Thymus (tissue), 11 donors: ENCODE measurements at regions not wholly inside any gene's neighbourhood (a gene's known extent, or its start where the extent isn't known, plus 50 kb on each side); places are given as distances from the start of the nearest gene placed in this dataset.
"Not testable (repeated sequence)": the region's sequence is repeated elsewhere in the genome, so short reads cannot be mapped to it uniquely, and the experiment has no call there.

Source experiments
- DNase-seq, 9 donors: peaks; one replicate each; pipeline ENCODE4 v3.0.0-alpha.2; 2013; ENCODE audit warnings: low spot score in 9 of 9, low read depth in 6 of 9, missing footprints in 1 of 9
- H3K27ac ChIP-seq, 2 donors: one replicate each; pipeline ENCODE4 v1.5.1; 2013; ENCODE audit warnings: control low read depth in 1 of 2, low read depth in 1 of 2, low read length in 1 of 2, mild to moderate bottlenecking in 1 of 2, moderate library complexity in 1 of 2
- H3K27me3 ChIP-seq, 2 donors: one replicate each; pipeline ENCODE4 v1.5.1; 2013; ENCODE audit warnings: low read length in 1 of 2; ENCODE audit not compliant: control insufficient read depth in 2 of 2, insufficient read depth in 1 of 2
- H3K36me3 ChIP-seq, 2 donors: one replicate each; pipeline ENCODE4 v1.5.1; 2013; ENCODE audit warnings: low read length in 1 of 2, mild to moderate bottlenecking in 1 of 2, moderate library complexity in 1 of 2; ENCODE audit not compliant: control insufficient read depth in 2 of 2, insufficient read depth in 2 of 2
- H3K4me1 ChIP-seq, 2 donors: one replicate each; pipeline ENCODE4 v1.5.1; 2013; ENCODE audit warnings: low read length in 2 of 2; ENCODE audit not compliant: control insufficient read depth in 2 of 2, insufficient read depth in 2 of 2
- H3K4me3 ChIP-seq, 2 donors: one replicate each; pipeline ENCODE4 v1.5.1; 2013; ENCODE audit warnings: low read length in 2 of 2, control low read depth in 1 of 2, mild to moderate bottlenecking in 1 of 2
- H3K9me3 ChIP-seq, 2 donors: one replicate each; pipeline ENCODE4 v1.5.1; 2013; ENCODE audit warnings: low read length in 1 of 2, mild to moderate bottlenecking in 1 of 2; ENCODE audit not compliant: control insufficient read depth in 2 of 2, insufficient read depth in 1 of 2
- WGBS: extraction: QIAGEN DNeasy Blood & Tissue Kit; methylation state at CpG from one replicate; pipeline ENCODE4 v1.1.7; 2013; 5-methylcytosine and 5-hydroxymethylcytosine counted together
- donor health status: healthy.

DNA sequence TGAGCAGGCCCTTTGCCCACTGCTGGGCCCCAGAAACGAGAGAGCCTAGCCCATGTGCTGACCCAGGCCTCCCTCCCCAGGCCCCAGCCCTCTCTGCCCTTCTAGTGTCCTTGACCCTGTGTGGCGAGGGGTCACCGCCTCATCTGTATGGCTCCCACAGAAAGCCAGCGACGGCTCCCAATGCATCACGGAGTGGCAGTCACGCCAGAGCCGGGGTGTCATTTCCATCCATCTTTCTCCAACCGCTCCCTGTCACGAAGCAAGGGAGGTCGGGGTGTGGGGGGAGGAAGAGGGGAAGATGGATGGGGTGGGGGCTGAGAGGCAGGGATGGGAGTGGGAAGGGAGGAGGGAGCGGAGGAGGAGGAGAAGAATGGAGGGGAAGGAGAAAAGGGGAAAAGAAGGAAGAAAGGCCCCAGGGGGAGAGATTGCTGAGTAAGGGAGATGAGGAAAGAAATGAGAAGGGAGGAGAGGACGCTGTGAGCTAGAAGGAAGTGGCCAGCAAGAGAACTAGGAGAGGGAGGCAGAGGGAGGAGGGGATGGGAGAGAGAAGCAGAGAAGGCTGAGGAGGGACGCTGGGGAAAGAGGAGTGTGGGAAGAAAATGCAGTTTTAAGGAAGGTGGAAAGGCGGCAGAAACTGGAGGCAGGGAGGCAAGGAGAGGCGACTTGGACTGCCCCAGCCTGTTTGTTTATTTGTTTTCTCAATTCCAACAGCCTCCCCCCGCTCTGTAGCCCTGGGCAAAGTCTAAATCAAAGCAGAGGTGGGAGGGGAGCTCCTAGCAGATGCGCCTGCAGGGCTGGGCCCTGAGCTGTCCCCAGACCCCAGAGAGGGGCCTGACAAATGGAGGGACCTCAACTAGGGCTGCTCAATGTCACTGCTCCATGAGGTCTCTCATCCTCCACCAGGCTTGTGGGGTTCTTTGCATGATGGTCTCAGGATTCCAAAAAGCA is 75.5 kb upstream of the LHX5 start:
- no peaks in the 10 kb centered on the region for H3K9me3 ChIP-seq
- no peaks in the 10 kb centered on the region for H3K4me1 ChIP-seq
- no peak overlapping the region for H3K27ac ChIP-seq
- no peaks in the 10 kb centered on the region for H3K36me3 ChIP-seq
- no peak overlapping the region for H3K4me3 ChIP-seq
- no peak for DNase-seq
- WGBS: 28% methylated on average over 18 of the region's 18 CpGs
- H3K27me3 ChIP-seq: peaks cover 0 to 6% of the 10 kb centered on the region in 2 donors

DNA sequence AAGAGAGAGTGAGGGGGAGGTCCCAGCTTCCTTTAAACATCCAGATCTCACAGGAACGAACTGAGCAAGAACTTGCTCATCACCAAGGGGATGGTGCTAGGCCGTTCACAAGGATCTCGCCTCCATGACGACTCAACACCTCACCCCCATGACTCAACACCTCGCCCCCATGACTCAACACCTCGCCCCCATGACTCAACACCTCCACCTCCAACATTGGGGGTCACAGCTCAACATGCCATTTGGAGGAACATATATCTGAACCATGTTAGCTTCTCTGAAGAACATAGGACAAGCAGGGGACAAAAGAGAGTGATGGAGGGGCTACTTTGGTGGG is 66.0 kb upstream of the LHX5 start:
- Histone ChIP-seq H3K27ac (no peak overlapping the region), H3K36me3 (no peaks in the 10 kb centered on the region), H3K9me3 (no peaks in the 10 kb centered on the region), H3K27me3 (peaks cover 0 to 3% of the 10 kb centered on the region in 2 donors), H3K4me3 (no peak overlapping the region), H3K4me1 (no peaks in the 10 kb centered on the region)
- no peak for DNase-seq
- WGBS: 66% methylated on average over 6 of the region's 6 CpGs

DNA sequence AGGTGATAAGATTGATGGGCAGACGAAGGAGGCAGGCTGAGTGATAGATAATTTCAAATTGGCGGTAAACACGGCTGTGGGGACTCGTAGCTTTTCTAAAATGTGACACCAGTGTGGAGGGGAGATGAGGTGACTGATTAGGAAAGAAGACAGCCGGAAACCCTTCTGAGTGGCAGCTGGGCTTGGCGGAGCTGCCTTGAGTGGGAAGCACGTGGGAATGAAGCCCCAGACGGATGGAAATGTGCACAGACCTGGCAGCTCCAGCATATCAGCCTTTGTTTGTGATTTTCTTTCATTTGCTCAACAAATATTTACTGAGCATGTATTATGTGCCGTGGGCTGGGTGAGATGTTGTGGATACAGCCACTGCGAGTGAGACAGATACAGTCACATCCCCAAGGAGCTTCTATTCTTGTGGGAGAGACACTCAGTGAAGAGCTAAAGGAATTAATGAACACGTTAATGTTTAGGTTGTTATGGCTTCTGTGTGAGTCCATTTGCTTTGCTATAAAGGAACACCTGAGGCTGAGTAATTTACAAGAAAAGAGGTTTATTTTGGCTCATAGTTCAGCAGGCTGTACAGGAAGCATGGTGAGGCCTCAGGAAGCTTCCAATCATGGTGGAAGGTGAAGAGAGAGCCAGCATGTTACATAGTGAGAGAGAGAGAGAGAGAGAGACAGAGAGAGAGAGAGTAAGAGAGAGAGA is 65.5 kb upstream of the LHX5 start:
- H3K4me3 ChIP-seq: no peak overlapping the region
- no peak overlapping the region for H3K27ac ChIP-seq

DNA sequence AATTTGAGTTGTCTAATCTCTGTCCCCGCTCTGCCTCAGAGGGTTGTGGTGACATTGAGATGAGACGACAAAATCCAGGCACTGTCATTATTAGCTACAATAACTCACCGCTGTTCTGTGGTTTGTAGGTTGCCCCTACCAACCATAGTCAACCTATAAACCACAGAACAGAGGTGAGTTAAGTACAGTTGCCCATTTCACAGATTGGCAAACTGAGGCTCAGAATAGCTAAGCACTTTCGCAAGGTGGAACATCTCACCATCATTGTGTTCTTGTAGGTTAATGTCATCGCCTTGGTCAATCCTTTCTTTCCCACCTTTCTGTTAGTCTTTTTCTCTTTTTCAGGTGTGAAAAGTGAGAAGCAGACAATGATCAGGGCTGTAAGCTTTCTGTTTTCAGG is 63.4 kb upstream of the LHX5 start:
- H3K9me3 ChIP-seq: no peaks in the 10 kb centered on the region
- DNase-seq: no peak
- no peak overlapping the region for H3K4me3 ChIP-seq
- no peak overlapping the region for H3K27ac ChIP-seq
- H3K27me3 ChIP-seq: peaks cover 0 to 3% of the 10 kb centered on the region in 2 donors
- no peaks in the 10 kb centered on the region for H3K36me3 ChIP-seq
- 95% methylated on average over 5 of the region's 5 CpGs for WGBS
- H3K4me1 ChIP-seq: no peaks in the 10 kb centered on the region

More for the DNA sequence above, 65.5 kb upstream of the LHX5 start:
- 77% methylated on average over 11 of the region's 11 CpGs for WGBS
- Histone ChIP-seq H3K4me1 (no peaks in the 10 kb centered on the region), H3K27me3 (peaks cover 0 to 3% of the 10 kb centered on the region in 2 donors), H3K9me3 (no peaks in the 10 kb centered on the region), H3K36me3 (no peaks in the 10 kb centered on the region)
- no peak for DNase-seq

DNA sequence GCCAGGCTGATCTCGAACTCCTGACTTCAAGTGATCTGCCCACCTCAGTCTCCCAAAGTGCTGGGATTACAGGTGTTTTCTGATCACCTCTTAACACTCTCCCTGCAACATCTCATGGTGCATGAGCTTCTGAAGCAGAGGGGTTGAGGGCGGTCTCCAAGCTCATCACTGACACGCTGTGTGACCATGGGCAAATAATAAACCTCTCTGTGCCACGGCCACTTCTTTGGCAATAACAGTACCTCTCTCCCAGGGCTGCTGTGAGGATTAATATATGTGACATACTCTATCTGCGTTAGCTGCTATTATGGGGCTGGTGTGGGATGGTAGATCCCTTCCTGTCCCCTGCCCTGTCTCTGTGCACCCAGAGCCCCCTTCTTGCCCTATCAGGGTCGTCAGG is 62.9 kb upstream of the LHX5 start:
- Histone ChIP-seq H3K27ac (no peak overlapping the region), H3K27me3 (peaks cover 0 to 3% of the 10 kb centered on the region in 2 donors), H3K36me3 (no peaks in the 10 kb centered on the region), H3K4me1 (no peaks in the 10 kb centered on the region), H3K4me3 (no peak overlapping the region), H3K9me3 (no peaks in the 10 kb centered on the region)
- no peak for DNase-seq
- 89% methylated on average over 6 of the region's 6 CpGs for WGBS

DNA sequence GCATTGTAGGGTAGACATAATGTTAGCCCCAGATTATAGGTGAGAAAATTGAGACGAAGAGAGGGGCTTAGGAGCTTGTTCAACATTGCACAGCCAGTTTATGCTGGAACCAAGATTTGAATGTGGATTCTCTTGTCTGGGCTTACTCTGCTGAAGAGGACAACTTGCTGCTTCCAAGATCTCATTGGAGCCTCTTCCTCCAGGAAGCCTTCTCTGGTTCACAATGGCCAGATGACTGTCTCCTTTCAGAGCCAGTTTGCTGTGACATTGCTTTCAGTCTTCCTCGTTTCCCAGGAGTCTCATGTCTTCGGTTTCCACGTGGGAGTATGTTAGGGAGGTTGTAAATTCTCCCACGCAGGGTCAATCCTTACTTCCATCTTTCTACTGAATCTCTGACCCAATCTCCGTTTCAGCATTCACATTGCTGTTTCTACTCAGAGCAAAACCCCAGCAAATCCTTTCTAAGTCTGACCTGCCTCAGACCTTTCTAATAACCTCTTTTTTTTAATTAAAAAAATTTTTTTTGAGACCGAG is 62.2 kb upstream of the LHX5 start:
- H3K27me3 ChIP-seq: peaks cover 0 to 3% of the 10 kb centered on the region in 2 donors
- H3K36me3 ChIP-seq: no peaks in the 10 kb centered on the region

DNA sequence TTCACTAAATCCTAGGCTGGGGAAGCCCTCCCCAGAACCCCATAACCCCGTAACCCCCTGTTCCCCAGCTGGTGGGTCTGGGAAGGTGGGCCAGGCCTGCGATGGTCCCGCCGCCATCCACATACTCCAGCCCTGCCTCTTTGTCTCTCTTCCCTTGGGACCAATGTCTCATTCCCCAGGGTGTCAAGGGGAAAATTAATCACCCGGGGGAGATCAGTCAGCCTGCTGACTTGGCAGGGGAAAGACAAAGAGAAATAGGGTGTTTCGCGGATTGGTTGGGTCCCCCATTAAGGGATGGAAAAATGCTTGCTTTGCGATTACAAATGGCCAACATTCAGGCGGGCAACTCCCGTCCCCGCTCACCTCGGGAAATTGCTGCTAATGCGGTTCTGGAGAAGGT is 60.6 kb upstream of the LHX5 start:
- H3K4me1 ChIP-seq: no peaks in the 10 kb centered on the region
- no peak for DNase-seq
- no peak overlapping the region for H3K4me3 ChIP-seq
- WGBS: 87% methylated on average over 13 of the region's 13 CpGs
- no peaks in the 10 kb centered on the region for H3K36me3 ChIP-seq
- H3K9me3 ChIP-seq: no peaks in the 10 kb centered on the region
- H3K27ac ChIP-seq: no peak overlapping the region
- H3K27me3 ChIP-seq: peaks cover 0 to 5% of the 10 kb centered on the region in 2 donors

More for the DNA sequence above, 62.2 kb upstream of the LHX5 start:
- H3K9me3 ChIP-seq: no peaks in the 10 kb centered on the region
- no peak for DNase-seq
- no peak overlapping the region for H3K4me3 ChIP-seq
- no peaks in the 10 kb centered on the region for H3K4me1 ChIP-seq
- 76% methylated on average over 7 of the region's 7 CpGs for WGBS
- H3K27ac ChIP-seq: no peak overlapping the region

DNA sequence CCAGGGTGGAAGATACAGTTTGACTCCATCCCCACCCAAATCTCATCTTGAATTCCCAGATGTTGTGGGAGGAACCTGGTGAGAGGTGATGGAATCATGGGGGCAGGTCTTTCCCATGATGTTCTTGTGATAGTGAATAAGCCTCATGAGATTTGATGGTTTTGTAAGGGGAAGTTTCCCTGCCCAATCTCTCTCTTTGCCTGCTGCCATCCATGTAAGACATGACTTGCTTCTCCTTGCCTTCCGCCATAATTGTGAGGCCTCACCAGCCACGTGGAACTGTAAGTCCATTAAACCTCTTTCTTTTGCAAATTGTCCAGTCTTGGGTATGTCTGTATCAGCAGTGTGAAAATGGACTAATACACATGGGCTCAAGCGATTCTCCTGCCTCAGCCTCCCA is 59.4 kb upstream of the LHX5 start:
- 90% methylated on average over 3 of the region's 3 CpGs for WGBS
- not testable (repeated sequence) for H3K4me1 ChIP-seq, H3K36me3 ChIP-seq, H3K27me3 ChIP-seq, DNase-seq, H3K4me3 ChIP-seq, H3K9me3 ChIP-seq, H3K27ac ChIP-seq

DNA sequence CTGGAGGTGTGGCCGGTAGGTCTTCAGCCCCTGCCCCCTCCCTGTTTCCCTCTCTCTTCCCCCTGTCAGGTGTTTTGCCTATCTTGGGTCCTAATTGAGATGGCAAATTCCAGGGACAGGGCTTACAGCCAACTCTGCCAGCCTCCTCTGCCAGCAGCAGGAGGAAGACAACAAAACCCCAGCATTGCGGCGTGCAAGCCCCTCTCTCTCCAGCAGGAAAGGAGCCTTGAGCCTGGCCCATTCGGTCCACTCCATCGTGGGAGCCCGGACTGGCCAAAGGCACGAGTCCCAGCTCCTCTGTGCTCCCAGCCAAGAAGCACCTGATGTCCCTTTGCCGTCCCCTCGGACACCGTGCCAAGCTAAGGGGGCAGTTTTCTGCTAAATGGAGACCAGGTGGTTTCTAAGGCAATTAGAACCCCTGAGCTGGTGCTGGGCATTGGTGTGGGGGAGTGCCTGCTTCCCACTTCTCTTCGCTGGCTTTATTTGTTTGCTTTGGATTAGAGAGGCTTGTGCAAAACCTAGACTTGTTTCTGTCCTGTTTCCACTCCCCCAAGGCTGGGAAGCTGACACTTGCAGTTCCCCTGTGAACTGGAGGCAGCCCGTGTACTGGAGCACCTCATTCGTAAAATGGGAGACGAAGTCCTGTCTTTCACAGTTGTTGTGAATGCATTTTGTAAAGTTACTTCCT is 57.1 kb upstream of the LHX5 start:
- no peak for DNase-seq
- H3K36me3 ChIP-seq: no peaks in the 10 kb centered on the region
- 49% methylated on average over 14 of the region's 14 CpGs for WGBS
- no peak overlapping the region for H3K4me3 ChIP-seq
- H3K4me1 ChIP-seq: no peaks in the 10 kb centered on the region
- peaks cover 0 to 2% of the 10 kb centered on the region in 2 donors for H3K27me3 ChIP-seq
- no peak overlapping the region for H3K27ac ChIP-seq
- no peaks in the 10 kb centered on the region for H3K9me3 ChIP-seq
